B cell (primary cell): ENCODE measurements at regions not wholly inside any gene's neighbourhood (a gene's known extent, or its start where the extent isn't known, plus 50 kb on each side); places are given as distances from the start of the nearest gene placed in this dataset.

Experiments used
- ATAC-seq: fragments of 200-7000 bp; cut with Tn5 transposase; one replicate; pipeline ENCODE4 v1.10.0; 2021; ENCODE audit warnings: low read depth, mild to moderate bottlenecking, moderate number of reproducible peaks, moderate library complexity
- CTCF ChIA-PET: fragments of 350-600 bp; sonication (Branson Sonifier 250); formaldehyde crosslinking; loops from one replicate; lab custom pipeline; 2021; ENCODE audit warnings: antibody characterized with exemption, inconsistent platforms; lab: Charles Lee
- POLR2A ChIA-PET: fragments of 350-600 bp; sonication (Branson Sonifier 250); formaldehyde crosslinking; loops from one replicate; lab custom pipeline; 2021; ENCODE audit warnings: antibody characterized with exemption; lab: Charles Lee
- DNase-seq: peaks from one replicate; pipeline ENCODE4 v3.0.0; 2013
- H2AFZ ChIP-seq: 2 replicates; pipeline ENCODE4 v1.6.1; 2012; ENCODE audit warnings: mild to moderate bottlenecking, low read depth, low read length; ENCODE audit not compliant: insufficient read depth, poor library complexity, severe bottlenecking
- H3K27ac ChIP-seq, 2 donors: 1 replicate in 1 of 2; 2 replicates in 1 of 2; pipeline ENCODE4 v1.5.1; 2012 to 2013; ENCODE audit warnings: low read length in 2 of 2, mild to moderate bottlenecking in 2 of 2, moderate library complexity in 1 of 2
- H3K27me3 ChIP-seq, 4 experiments: fragments of 200-600 bp in 1 of 4; sonication (generic) in 1 of 4; replicated peaks in 1 of 4; 1 replicate in 2 of 4; 2 replicates in 2 of 4; pipeline versions ENCODE4 v1.6.1 to v1.7.0; 2013 to 2016; ENCODE audit warnings: low read length in 3 of 4, mild to moderate bottlenecking in 2 of 4, mixed read lengths in 1 of 4, moderate library complexity in 1 of 4; ENCODE audit not compliant: insufficient read depth in 4 of 4, control insufficient read depth in 3 of 4; ENCODE audit errors: control extremely low read depth in 1 of 4
- H3K36me3 ChIP-seq, 2 experiments: replicated peaks in 1 of 2; 1 replicate in 1 of 2; 2 replicates in 1 of 2; pipeline versions ENCODE4 v1.6.1 to v1.7.1; 2013; ENCODE audit warnings: low read length in 1 of 2; ENCODE audit not compliant: insufficient read depth in 2 of 2, control insufficient read depth in 1 of 2; ENCODE audit errors: control extremely low read depth in 1 of 2, extremely low read depth in 1 of 2
- H3K4me1 ChIP-seq, 2 donors: fragments of 200-600 bp in 1 of 2; sonication (generic) in 1 of 2; 1 replicate in 1 of 2; 2 replicates in 1 of 2; pipeline versions ENCODE4 v1.5.1 to v1.6.1; 2013 to 2017; ENCODE audit warnings: low read length in 2 of 2; ENCODE audit not compliant: control insufficient read depth in 2 of 2, insufficient read depth in 2 of 2
- H3K4me2 ChIP-seq: replicated peaks from 2 replicates; pipeline ENCODE3; 2012; ENCODE audit warnings: mild to moderate bottlenecking, low read depth, low read length; ENCODE audit not compliant: poor library complexity, severe bottlenecking
- H3K4me3 ChIP-seq, 5 experiments: fragments of 200-600 bp in 1 of 5; sonication (generic) in 1 of 5; 1 replicate in 3 of 5; 2 replicates in 2 of 5; pipeline versions ENCODE4 v1.5.1 to v1.7.0; 2011 to 2016; ENCODE audit warnings: low read length in 4 of 5, mild to moderate bottlenecking in 4 of 5, low read depth in 2 of 5, control low read depth in 1 of 5, moderate library complexity in 1 of 5; ENCODE audit not compliant: insufficient read depth in 1 of 5; ENCODE audit errors: control extremely low read depth in 1 of 5, extremely low read depth in 1 of 5
- H3K79me2 ChIP-seq: fragments of 200-600 bp; sonication (generic); one replicate; pipeline ENCODE4 v1.6.0; 2016; ENCODE audit warnings: low read length; ENCODE audit not compliant: control insufficient read depth, insufficient read depth
- H3K9ac ChIP-seq: fragments of 200-600 bp; sonication (generic); 2 replicates; pipeline ENCODE4 v1.6.1; 2017; ENCODE audit warnings: mild to moderate bottlenecking, low read length, moderate library complexity
- H3K9me3 ChIP-seq, 3 donors: one replicate each; pipeline versions ENCODE4 v1.6.1 to v1.7.1; 2013; ENCODE audit warnings: low read length in 2 of 3; ENCODE audit not compliant: control insufficient read depth in 2 of 3, insufficient read depth in 1 of 3; ENCODE audit errors: control extremely low read depth in 1 of 3
- H4K20me1 ChIP-seq: 2 replicates; pipeline ENCODE4 v1.6.0; 2012; ENCODE audit warnings: mild to moderate bottlenecking, low read length; ENCODE audit not compliant: insufficient read depth, control insufficient read depth, poor library complexity, severe bottlenecking
- H3K27ac Mint-ChIP-seq: one replicate; pipeline ENCODE4 v1.8.0; 2021; ENCODE audit warnings: mixed read lengths
- H3K27me3 Mint-ChIP-seq: one replicate; pipeline ENCODE4 v1.8.0; 2021; ENCODE audit warnings: mixed read lengths
- H3K4me1 Mint-ChIP-seq: one replicate; pipeline ENCODE4 v1.8.0; 2021; ENCODE audit warnings: mixed read lengths
- H3K4me3 Mint-ChIP-seq: one replicate; pipeline ENCODE4 v1.8.0; 2021; ENCODE audit warnings: mixed read lengths
- H3K9me3 Mint-ChIP-seq: one replicate; pipeline ENCODE4 v1.8.0; 2022; ENCODE audit warnings: mixed read lengths; ENCODE audit not compliant: insufficient read depth
- EZH2 ChIP-seq: IDR thresholded peaks from 2 replicates; pipeline ENCODE4 v1.6.1; 2012; ENCODE audit warnings: borderline replicate concordance, low read depth, mild to moderate bottlenecking, moderate library complexity, low read length; ENCODE audit not compliant: insufficient read depth, poor library complexity, severe bottlenecking
- WGBS: methylation state at CpG from one replicate; pipeline ENCODE4 v1.1.5; 2013; ENCODE audit warnings: missing lambda C conversion rate; ENCODE audit not compliant: insufficient coverage; 5-methylcytosine and 5-hydroxymethylcytosine counted together
- intact Hi-C: fragments of 100-400 bp; cut with micrococcal nuclease; formaldehyde crosslinking; loops from one replicate; pipeline ENCODE4 v1.10.0; 2022
- TF ChIP-seq, protein P1 (sequence below): fragments of 200-600 bp; IDR thresholded peaks from one replicate; pipeline ENCODE4 v1.8.0; 2022; ENCODE audit warnings: antibody characterized with exemption, mild to moderate bottlenecking

DNA sequence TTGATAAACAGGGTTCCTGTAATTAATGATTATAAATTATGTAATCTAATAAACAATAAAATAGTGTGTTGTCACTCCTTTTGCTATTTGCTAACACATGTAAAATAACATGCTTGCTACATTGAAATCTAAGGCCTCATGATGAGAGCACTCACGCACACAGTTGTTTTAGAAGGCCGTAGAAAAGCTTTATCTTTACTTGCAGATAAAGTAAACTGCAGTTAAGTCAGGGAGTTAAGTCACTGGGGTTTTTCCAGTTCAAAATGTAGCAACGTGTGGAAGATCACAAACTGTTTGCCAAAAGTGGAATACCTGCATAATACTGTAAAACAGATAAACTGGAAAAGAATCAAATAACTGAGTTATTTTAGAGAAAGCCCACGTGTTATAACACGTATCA, 187.3 kb upstream of the PACRGL start:
- no peak for ATAC-seq
- H3K4me3 Mint-ChIP-seq = no peak overlapping the region
- Histone ChIP-seq H3K4me3 (no peak overlapping the region), H3K4me2 (no peak overlapping the region), H2AFZ (no peak overlapping the region), H3K9ac (no peak overlapping the region), H3K9me3 (no peaks in the 10 kb centered on the region), H3K27me3 (no peaks in the 10 kb centered on the region), H3K79me2 (no peaks in the 10 kb centered on the region), H3K36me3 (no peaks in the 10 kb centered on the region), H4K20me1 (no peaks in the 10 kb centered on the region), H3K27ac (no peak overlapping the region), H3K4me1 (no peaks in the 10 kb centered on the region)
- H3K27ac Mint-ChIP-seq = no peak overlapping the region
- ChIA-PET POLR2A (no interaction called here), CTCF (no interaction called here)
- TF ChIP-seq, protein P1, sequence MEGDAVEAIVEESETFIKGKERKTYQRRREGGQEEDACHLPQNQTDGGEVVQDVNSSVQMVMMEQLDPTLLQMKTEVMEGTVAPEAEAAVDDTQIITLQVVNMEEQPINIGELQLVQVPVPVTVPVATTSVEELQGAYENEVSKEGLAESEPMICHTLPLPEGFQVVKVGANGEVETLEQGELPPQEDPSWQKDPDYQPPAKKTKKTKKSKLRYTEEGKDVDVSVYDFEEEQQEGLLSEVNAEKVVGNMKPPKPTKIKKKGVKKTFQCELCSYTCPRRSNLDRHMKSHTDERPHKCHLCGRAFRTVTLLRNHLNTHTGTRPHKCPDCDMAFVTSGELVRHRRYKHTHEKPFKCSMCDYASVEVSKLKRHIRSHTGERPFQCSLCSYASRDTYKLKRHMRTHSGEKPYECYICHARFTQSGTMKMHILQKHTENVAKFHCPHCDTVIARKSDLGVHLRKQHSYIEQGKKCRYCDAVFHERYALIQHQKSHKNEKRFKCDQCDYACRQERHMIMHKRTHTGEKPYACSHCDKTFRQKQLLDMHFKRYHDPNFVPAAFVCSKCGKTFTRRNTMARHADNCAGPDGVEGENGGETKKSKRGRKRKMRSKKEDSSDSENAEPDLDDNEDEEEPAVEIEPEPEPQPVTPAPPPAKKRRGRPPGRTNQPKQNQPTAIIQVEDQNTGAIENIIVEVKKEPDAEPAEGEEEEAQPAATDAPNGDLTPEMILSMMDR = no peak
- H3K27me3 Mint-ChIP-seq = no peaks in the 10 kb centered on the region
- no CpG with 5 or more reads among the region's 5 CpGs for WGBS
- intact Hi-C loops = no loop called here
- DNase-seq = no peak
- H3K9me3 Mint-ChIP-seq = no peaks in the 10 kb centered on the region
- no peaks in the 10 kb centered on the region for H3K4me1 Mint-ChIP-seq

GRCh38 chr4:20520901-20521300, 179.4 kb upstream of the PACRGL start:
- Mint-ChIP-seq H3K9me3 (no peaks in the 10 kb centered on the region), H3K4me1 (no peaks in the 10 kb centered on the region), H3K4me3 (no peak overlapping the region), H3K27ac (no peak overlapping the region), H3K27me3 (no peaks in the 10 kb centered on the region)
- ATAC-seq (no peak), DNase-seq (no peak)
- intact Hi-C loops = no loop called here
- CTCF ChIA-PET = no interaction called here
- H3K9ac ChIP-seq = no peak overlapping the region
- H3K4me2 ChIP-seq = no peak overlapping the region
- no CpG with 5 or more reads among the region's 1 CpG for WGBS
- no peaks in the 10 kb centered on the region for H3K79me2 ChIP-seq
- POLR2A ChIA-PET = no interaction called here
- no peak overlapping the region for H3K27ac ChIP-seq
- no peak overlapping the region for H3K4me3 ChIP-seq
- TF ChIP-seq, protein P1 = no peak
- TF ChIP-seq EZH2 = no peak
- H2AFZ ChIP-seq = no peak overlapping the region
- H3K36me3 ChIP-seq = no peaks in the 10 kb centered on the region
- no peaks in the 10 kb centered on the region for H3K9me3 ChIP-seq
- no peaks in the 10 kb centered on the region for H4K20me1 ChIP-seq
- no peaks in the 10 kb centered on the region for H3K27me3 ChIP-seq
- H3K4me1 ChIP-seq = no peaks in the 10 kb centered on the region
